PC-9 (cell line): ENCODE measurements at regions not wholly inside any gene's neighbourhood (a gene's known extent, or its start where the extent isn't known, plus 50 kb on each side); places are given as distances from the start of the nearest gene placed in this dataset.

Experiments used
- EZH2 ChIP-seq: fragments of 200-600 bp; sonication (generic); IDR thresholded peaks from 2 replicates; pipeline ENCODE4 v1.8.0; 2017; ENCODE audit warnings: antibody characterized with exemption, low read depth
- TF ChIP-seq, protein P1 (sequence below): fragments of 200-600 bp; sonication (generic); conservative IDR thresholded peaks from 2 replicates; pipeline ENCODE4 v1.6.1; 2017; ENCODE audit warnings: mixed run types, antibody characterized with exemption, mild to moderate bottlenecking, moderate library complexity

DNA sequence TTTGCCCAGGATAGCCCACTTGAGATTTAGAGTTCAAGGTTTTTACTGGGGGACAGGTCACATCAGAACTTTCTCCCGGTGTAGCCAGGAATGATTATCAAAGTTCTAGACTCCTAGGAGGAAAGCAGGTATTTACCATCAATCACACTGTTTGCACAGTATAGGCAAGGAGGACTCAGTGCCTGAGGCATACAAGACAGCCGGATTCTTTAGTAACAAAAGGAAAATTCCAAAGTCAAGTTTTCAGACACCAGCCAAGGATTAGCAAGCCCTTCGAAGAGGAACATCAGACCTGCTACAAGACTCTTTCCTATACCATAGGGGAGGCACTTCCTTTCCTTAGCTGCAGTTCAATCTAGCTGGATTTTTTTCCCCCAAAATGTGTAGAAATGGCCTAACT is 197.8 kb upstream of the USP25 start:
- TF ChIP-seq, protein P1, sequence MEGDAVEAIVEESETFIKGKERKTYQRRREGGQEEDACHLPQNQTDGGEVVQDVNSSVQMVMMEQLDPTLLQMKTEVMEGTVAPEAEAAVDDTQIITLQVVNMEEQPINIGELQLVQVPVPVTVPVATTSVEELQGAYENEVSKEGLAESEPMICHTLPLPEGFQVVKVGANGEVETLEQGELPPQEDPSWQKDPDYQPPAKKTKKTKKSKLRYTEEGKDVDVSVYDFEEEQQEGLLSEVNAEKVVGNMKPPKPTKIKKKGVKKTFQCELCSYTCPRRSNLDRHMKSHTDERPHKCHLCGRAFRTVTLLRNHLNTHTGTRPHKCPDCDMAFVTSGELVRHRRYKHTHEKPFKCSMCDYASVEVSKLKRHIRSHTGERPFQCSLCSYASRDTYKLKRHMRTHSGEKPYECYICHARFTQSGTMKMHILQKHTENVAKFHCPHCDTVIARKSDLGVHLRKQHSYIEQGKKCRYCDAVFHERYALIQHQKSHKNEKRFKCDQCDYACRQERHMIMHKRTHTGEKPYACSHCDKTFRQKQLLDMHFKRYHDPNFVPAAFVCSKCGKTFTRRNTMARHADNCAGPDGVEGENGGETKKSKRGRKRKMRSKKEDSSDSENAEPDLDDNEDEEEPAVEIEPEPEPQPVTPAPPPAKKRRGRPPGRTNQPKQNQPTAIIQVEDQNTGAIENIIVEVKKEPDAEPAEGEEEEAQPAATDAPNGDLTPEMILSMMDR, result no peak
- TF ChIP-seq EZH2, result no peak
